Cardiac fibroblast (primary cell): ENCODE measurements at regions not wholly inside any gene's neighbourhood (a gene's known extent, or its start where the extent isn't known, plus 50 kb on each side); places are given as distances from the start of the nearest gene placed in this dataset.

Source experiments
- DNase-seq, 2 donors: peaks; one replicate each; pipeline versions ENCODE4 v3.0.0 to v3.0.0-alpha.2; 2010; ENCODE audit warnings: low read depth in 2 of 2
- H3K4me3 ChIP-seq, 2 donors: replicated peaks in 1 of 2; 1 replicate in 1 of 2; 2 replicates in 1 of 2; pipeline ENCODE4 v1.5.1; 2011; ENCODE audit warnings: low read depth in 2 of 2, low read length in 2 of 2, mild to moderate bottlenecking in 2 of 2, moderate library complexity in 1 of 2
- TF ChIP-seq, protein P1 (sequence below): IDR thresholded peaks from one replicate; pipeline ENCODE4 v1.5.1; 2011; ENCODE audit warnings: low read depth, mild to moderate bottlenecking, low read length, inconsistent platforms

DNA sequence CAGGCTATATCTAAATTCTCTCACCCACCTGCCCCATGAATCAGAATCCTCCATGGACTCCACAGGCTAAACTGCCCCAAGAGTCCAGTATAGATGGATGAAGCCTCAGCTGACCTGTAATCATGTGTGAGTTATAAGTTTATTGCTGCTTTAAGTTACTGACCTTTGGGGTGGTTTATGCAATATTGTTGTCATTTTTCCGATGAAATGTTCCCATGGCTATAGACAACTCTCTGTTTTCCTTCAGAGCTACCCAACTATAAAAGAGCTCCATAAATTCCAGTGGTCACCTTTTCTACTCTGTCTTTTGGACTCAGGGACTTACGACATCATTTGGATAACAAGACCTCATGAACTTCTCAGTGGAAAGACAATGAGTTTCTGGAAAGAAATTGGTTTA, 212.1 kb downstream of the BMP2 start:
- DNase-seq, result no peak
- H3K4me3 ChIP-seq, result no peak overlapping the region
- TF ChIP-seq, protein P1, sequence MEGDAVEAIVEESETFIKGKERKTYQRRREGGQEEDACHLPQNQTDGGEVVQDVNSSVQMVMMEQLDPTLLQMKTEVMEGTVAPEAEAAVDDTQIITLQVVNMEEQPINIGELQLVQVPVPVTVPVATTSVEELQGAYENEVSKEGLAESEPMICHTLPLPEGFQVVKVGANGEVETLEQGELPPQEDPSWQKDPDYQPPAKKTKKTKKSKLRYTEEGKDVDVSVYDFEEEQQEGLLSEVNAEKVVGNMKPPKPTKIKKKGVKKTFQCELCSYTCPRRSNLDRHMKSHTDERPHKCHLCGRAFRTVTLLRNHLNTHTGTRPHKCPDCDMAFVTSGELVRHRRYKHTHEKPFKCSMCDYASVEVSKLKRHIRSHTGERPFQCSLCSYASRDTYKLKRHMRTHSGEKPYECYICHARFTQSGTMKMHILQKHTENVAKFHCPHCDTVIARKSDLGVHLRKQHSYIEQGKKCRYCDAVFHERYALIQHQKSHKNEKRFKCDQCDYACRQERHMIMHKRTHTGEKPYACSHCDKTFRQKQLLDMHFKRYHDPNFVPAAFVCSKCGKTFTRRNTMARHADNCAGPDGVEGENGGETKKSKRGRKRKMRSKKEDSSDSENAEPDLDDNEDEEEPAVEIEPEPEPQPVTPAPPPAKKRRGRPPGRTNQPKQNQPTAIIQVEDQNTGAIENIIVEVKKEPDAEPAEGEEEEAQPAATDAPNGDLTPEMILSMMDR, result no peak

GRCh38 chr20:6993011-6993410, 225.5 kb downstream of the BMP2 start:
- DNase-seq, result peak in 1 of 2 donors; percentile 88

DNA sequence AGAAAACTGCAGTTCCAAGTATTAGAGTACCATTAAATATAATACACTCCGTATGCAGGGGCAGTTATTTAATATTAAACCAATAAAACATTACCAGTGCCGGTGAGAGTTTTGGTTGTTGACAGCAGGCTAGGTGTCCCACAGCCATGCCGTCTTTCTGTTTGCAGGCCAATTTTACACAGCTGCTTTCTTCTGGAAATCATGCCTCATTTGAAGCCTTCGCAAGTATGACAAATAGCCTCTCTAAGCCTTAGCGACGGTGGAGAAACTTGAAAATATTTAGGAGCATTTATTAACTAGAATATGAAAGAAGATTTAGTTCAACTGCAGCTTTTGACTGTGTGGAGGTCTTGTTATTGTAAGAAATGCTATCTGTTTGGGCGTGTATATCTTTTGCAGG, 226.0 kb downstream of the BMP2 start:
- TF ChIP-seq, protein P1, result no peak
- DNase-seq, result peak in 1 of 2 donors; percentile 6
- no peak overlapping the region for H3K4me3 ChIP-seq

More at GRCh38 chr20:6993011-6993410, 225.5 kb downstream of the BMP2 start:
- TF ChIP-seq, protein P1, result no peak
- H3K4me3 ChIP-seq, result no peak overlapping the region

DNA sequence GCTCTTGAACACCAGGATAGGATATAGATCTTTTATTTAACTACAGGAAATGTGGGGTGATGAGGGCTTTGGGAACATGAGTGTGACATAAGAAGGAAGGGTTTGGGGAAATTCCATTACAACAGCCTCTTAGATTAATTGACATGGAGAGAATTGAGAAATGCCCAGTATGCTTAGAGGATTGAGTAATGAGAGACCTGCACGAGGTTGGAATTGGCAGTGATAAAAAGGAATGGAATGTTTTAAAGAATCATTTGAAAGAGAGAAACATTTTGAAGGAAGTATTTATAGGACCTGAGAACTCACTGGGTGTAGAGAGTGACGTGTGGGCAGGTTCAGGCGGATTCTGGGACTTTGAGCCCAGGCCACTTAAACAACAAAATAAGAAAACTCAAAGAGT, 227.0 kb downstream of the BMP2 start:
- H3K4me3 ChIP-seq, result no peak overlapping the region
- TF ChIP-seq, protein P1, result no peak
- DNase-seq, result peak in 1 of 2 donors; percentile 91

DNA sequence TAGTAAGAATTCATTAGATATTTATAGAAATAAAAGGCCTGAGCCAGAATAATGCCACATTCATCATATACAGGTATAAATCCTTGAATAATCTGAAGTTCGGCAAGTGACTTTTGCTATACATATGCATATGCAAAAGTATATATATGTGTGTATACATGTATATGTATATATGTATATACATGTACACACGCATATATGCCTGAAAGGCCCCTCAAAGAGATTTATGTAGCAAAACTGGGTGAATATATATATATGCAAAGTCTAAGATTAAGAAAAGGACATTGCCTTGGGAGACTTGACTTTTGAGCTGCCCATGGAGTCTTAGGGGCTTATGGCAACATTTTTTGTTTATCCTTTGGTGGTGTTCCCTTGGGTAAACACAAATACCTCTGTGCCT, 231.4 kb downstream of the BMP2 start:
- DNase-seq, result no peak
- TF ChIP-seq, protein P1, result no peak

DNA sequence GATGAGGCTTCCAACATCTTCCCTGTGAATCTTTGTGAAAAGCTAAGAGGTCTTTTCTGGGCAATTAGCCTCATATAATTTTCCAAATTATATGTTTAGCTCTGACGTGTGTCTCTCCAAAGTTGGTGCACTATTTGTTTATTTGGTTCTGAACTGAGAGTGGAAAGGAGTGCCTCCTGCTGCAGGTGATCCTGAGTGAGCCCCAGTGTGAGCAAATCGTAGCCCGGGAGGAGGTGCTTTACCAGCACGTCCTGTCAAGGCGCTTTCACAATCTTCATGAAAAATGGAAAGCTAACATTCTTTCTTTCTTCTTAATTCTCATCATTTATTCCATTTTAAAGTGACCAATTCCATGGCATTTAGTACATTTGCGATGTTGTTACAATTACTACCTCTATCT, 231.9 kb downstream of the BMP2 start:
- TF ChIP-seq, protein P1, result no peak
- H3K4me3 ChIP-seq, result no peak overlapping the region
- DNase-seq, result no peak

More for the DNA sequence above, 231.4 kb downstream of the BMP2 start:
- H3K4me3 ChIP-seq, result no peak overlapping the region

DNA sequence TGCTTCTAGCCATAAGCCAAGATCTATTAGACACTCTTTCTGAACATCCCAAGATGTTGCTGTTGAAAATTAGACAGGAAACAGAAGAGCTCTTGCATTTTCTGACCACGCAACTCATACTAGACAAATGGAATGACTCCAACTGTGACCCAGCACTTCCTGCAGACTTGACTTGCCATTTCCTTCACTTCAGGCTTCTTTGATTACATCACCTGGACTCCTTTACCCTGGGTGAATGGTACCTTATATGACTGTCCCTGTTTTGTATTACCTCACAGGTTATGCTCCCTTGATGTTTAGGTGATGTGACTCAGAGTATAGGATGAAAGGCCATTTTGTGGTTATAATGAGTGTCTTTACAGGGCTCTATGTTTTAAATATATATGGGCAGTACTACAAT, 236.1 kb downstream of the BMP2 start:
- DNase-seq, result peak in 1 of 2 donors; percentile 65
- TF ChIP-seq, protein P1, result no peak
- no peak overlapping the region for H3K4me3 ChIP-seq
